ENCODE measurements at regions not wholly inside any gene's neighbourhood (a gene's known extent, or its start where the extent isn't known, plus 50 kb on each side); places are given as distances from the start of the nearest gene placed in this dataset.

DNA sequence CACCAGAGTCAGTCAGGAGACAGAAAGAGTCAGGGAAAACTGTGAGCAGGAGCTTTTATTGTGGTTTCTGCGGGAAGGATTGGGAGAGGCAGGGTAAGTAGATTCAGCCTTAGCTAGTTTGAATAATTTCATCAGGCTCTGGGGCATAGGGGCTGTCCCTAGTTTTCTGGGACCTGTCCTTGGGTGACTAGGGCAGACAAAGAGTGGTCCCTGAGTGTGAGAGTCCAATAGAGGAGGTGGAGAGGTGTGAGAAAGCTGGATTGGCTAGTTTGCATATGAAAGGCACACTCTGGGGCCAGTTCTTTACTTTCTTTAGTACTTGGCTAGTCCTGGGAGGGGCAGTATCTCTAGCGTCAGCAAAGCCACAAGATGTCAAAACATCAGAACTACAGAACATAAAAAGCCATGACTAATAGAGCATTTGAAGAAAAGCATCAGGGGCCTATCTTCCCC, 255.6 kb downstream of the HS3ST3A1 start:
- TF ChIP-seq, protein P1, sequence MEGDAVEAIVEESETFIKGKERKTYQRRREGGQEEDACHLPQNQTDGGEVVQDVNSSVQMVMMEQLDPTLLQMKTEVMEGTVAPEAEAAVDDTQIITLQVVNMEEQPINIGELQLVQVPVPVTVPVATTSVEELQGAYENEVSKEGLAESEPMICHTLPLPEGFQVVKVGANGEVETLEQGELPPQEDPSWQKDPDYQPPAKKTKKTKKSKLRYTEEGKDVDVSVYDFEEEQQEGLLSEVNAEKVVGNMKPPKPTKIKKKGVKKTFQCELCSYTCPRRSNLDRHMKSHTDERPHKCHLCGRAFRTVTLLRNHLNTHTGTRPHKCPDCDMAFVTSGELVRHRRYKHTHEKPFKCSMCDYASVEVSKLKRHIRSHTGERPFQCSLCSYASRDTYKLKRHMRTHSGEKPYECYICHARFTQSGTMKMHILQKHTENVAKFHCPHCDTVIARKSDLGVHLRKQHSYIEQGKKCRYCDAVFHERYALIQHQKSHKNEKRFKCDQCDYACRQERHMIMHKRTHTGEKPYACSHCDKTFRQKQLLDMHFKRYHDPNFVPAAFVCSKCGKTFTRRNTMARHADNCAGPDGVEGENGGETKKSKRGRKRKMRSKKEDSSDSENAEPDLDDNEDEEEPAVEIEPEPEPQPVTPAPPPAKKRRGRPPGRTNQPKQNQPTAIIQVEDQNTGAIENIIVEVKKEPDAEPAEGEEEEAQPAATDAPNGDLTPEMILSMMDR (IDR thresholded peaks at IDR 0.05) = no peak
- no peak for TF ChIP-seq EZH2 (IDR thresholded peaks at IDR 0.05; ENCODE audit: borderline replicate concordance, insufficient read depth, low read depth, low read length, poor library complexity, severe bottlenecking)
